AG08396 (cell line): ENCODE measurements at regions not wholly inside any gene's neighbourhood (a gene's known extent, or its start where the extent isn't known, plus 50 kb on each side); places are given as distances from the start of the nearest gene placed in this dataset.

ENCODE experiments used
- DNase-seq: peaks from one replicate; pipeline ENCODE4 v3.0.0; 2012; ENCODE audit warnings: low spot score, mixed read lengths

- no peak for DNase-seq
These were observed 483.8 kb upstream of the GRIA1 start for GRCh38 chr5:153006681-153007080.

DNA sequence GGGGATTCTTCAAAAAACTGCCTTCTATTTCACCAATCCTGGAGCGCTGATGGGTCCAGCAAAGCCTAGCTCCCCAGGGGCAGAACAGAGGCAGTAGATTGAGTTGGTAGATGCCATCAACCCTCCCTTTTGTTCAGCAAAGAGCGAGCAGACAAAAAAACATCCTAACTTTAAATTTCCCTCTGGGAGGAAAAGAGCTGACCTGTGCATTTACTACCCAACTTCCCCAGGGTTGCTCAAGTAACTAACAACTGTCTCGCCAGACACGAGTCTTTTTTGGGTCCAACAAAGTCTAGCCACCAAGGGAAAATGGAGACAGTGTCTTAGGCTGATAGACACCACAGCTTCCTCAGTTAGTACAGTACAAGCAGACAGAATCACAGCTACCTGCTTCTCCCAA is 476.3 kb upstream of the GRIA1 start:
- no peak for DNase-seq

DNA sequence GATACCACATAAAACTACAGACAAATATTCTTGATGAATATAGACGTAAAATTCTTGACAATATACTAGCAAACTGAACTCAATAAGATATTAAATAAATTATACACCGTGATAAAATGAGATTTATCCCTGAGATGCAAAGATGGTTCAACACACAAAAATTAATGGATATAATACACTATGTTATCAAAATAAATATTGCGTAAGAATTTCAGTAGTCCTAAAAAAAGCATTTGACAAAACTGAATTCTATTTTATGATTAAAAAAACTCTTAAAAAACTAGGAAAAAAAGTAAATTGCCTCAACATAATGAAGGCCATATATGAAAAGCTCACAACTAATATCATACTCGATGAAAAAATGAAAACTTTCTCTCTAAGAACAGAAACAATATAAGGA is 472.3 kb upstream of the GRIA1 start:
- DNase-seq = no peak

DNA sequence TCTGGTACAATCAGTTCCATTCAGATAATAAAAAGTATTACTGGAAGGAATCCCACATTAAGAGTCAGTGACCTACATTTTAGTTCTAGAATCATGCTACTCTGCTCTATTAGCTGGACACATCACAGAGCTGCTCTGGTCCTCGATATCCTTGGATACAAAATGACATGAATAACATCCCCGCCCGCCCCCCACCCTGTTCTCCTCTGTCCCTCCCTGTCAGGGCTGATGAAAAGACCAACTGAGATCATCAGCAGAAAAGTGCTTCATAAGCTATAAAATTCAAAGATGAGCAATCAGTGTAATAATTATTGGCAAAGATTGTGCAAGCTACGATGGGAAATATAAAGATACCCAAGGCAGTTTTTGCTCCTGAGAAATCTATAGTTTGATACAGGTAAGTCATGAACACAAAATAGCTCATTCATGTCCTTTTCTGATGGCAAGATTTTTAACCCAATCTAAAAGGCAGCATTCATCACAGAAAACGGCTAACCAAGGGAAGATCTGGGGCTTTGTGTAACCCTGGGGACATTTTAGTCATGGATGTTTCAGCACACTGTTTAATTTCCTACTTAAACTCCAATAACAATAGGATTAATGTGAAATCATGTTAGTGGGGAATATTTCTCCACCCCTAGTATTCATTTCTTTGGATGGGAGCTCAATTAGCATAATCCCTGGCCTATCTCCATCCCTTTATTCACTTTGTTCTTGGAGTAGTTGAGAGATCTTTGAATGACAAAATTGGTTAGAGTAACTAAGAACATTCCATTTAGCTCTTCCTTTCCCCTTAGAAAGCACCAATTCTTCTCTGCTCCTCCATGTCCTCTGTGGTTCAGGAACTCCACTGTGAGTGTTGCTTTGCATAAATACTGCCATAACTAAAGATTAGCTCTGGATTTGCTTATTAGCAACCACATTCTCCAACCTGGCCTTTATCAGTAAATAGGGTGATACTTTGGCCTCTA is 459.4 kb upstream of the GRIA1 start:
- no peak for DNase-seq

- no peak for DNase-seq
These were observed 451.0 kb upstream of the GRIA1 start for GRCh38 chr5:153039501-153039900.

DNA sequence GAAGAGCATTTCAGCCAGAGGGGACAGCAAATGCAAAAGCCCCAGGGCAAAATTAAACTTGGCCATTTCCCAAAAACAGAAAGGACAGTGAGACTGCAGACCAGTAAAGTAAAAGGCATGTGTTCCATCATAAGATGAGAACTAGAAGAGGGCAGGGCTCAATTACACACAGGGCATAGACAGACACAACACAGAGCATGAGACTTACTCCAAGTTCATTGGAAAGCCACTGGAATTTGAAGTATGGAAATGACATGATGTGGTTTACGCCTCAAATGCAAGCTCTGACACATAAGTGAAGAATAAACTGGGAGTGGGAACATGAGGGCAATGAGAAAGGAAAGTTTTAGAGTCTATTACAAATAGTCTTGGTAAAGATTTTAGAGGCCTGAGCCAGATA is 446.6 kb upstream of the GRIA1 start:
- no peak for DNase-seq

DNA sequence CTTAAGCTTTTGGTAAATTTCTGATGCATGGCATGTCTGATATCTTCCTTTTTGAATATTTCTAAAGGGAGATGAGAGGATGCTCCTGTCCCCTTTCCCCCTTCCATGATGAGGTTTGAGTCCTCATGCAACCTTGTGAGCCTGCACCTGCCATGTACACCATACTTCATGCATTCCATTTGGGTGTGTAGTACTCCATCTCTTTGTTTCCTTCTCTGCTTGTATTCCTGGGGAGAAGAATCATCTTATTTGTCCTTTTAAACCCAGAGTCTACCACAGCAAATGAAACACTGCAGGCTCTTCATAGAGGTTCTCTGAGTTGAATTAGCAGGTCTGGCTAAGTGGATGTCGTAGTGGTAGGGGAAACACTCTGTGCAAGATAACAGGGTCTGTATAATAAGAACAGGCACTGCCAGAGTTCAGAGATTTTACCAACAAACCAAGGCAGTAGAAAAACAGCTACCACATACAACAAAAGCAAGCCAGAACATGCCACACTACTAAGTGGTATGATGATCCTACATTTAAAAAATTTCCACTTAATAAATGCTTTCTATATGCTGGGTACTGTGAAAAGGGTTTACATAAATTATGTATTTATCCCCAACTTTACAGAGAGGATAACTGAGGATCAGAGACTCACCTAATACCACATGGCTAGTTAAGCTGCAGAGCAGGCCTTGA is 439.8 kb upstream of the GRIA1 start:
- no peak for DNase-seq

- no peak for DNase-seq
These were observed 424.2 kb upstream of the GRIA1 start for GRCh38 chr5:153066281-153066680.

DNA sequence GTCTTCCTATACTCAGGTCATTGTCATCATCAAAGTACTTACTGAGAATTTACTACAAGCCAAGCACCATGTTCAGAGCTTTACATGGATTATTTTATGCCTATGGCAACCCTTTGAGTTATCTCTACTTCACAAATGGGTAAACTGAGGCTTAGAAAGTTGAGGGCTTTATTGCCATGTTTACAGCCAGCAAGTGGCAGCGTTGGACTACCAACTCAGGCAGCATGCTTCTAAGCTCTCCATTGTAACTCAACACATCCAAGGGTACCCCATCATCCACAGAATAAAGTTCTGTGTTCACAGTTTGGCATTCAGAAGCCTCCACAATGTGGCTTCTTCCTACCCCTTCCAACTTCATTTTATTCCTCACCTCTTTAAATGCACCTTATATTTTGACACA is 422.6 kb upstream of the GRIA1 start:
- no peak for DNase-seq

DNA sequence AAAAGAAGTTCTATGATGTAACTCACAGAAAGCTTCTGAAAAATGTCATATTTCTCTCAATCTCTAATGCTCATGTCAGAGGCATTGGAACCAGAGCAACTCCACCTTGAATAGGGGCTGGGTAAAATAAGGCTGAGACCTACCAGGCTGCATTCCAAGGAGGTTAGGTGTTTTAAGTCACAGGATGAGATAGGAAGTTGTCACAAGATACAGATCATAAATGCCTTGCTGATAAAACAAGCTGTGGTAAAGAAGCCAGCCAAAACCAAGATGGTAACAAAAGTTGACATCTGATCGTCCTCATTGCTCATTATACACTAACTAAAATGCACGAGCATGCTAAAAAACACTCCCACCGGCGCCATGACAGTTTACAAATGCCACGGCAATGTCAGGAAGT is 411.1 kb upstream of the GRIA1 start:
- DNase-seq = no peak

GRCh38 chr5:153080940-153081339 is 409.5 kb upstream of the GRIA1 start:
- DNase-seq = no peak

GRCh38 chr5:153081385-153081784 is 409.1 kb upstream of the GRIA1 start:
- DNase-seq = no peak

DNA sequence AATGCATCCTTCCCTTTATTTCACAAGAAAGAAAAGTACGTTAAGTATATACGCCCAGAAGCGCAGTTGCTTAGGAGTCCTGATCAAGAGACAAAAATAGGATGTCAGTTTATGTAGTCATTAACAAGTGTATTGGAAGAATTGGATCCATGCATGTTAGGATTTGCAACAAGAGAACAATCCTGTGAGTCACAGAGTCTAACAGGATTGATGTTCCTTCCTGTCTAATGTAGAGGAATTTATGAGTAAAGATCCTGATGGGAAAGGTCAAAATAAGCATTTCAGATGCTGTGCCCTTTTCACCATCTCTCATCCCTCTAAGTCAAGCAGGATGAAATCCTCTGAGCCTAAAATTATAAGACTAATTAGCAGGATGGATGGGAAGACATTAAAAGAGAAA is 406.0 kb upstream of the GRIA1 start:
- DNase-seq = no peak

GRCh38 chr5:153086486-153086885 is 404.0 kb upstream of the GRIA1 start:
- DNase-seq = no peak

DNA sequence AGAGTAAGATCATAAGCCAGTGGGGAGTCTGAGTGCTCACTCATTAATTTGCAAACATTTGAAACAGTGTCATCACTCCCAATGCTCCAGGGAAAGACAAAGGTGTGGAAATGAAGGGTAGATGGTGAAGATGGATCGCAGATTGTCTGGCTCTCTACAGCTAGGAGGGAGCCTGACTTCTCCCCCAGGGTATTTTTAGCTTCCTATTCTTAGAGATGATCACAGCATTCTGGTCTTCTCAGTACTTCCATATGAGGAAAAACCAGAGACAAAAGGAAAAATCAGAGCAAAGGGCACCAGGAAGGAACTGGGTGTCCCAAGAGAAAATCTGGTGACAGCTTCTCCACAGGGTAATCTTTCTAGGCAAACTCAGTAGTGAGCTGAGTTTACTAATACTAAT is 401.9 kb upstream of the GRIA1 start:
- DNase-seq = no peak

GRCh38 chr5:153094333-153094732 is 396.1 kb upstream of the GRIA1 start:
- DNase-seq = no peak

DNA sequence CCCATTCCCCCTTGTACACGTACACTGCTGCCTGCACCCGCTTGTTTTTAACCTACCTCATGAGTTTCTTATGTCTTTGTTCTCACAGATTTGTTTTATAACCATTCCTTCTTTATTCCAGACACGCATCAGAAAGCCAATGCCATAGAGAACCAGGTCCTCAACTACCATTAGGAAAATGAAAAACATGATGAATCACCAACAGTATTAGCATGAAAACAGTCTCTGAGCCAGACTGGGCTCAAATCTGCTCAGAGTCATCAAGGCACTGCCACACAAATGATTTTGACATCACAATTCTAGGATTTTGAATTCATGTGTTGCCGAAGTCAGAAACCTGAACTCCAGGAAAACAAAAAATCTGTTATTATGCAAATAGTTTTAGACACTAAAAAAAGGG is 394.1 kb upstream of the GRIA1 start:
- no peak for DNase-seq

DNA sequence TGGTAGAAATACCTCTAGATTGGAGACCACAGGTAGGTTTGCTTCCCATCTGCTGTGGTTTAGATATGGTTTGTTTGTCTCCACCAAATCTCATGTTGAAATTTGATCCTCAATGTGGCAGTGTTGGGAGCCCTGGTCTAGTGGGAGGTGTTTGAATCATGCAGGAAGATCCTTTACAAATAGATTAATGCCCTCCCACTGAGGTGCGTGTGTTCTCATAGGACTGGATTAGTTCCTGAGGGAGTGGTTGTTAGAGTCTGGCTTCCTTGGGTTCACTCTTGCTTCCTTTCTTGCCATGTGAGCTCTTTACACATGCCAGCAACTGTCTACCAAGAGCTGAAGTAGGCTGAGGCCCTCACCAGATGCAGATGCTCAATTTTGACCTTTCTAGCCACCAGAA is 391.1 kb upstream of the GRIA1 start:
- DNase-seq = no peak

GRCh38 chr5:153101235-153102180 is 389.0 kb upstream of the GRIA1 start:
- DNase-seq = no peak

DNA sequence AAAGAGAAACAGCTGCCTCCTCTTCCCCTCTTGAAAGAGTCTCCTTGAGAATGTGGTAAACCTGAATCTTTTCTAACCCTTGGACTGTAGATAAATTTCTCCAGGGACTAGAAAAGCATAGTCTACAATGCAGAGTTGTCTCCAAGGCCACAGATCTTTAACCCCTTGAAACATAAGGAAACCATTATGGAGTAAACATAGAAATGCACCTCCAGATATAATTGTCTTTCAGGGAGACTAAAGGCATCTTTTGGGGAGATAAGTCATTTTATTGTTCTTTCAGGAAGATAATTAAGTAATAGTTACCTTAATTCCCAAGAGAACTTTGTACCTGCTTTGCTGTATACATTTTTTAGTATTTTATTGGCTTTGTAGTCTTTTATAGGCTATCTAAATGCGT is 373.6 kb upstream of the GRIA1 start:
- no peak for DNase-seq

DNA sequence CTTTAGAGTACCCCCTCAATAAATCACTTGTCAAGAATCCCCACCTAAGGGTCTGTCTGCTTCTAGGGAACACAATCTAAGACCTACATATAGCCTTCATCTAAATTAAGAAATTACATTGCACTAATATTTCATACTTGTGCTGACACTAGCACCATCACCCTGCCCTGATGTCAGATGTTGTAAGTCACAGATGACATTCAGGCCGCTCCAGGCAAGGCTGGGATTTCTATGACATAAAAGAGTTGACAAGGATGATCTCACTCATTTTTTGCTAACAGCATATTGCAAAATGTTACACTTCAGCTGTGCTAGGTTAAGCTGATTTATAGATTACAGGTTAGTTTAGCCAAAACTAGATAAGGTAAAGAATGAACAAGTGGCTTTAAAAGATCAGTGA is 372.5 kb upstream of the GRIA1 start:
- DNase-seq = no peak

GRCh38 chr5:153122403-153122802 is 368.1 kb upstream of the GRIA1 start:
- DNase-seq = no peak
